ENCODE measurements at regions not wholly inside any gene's neighbourhood (a gene's known extent, or its start where the extent isn't known, plus 50 kb on each side); places are given as distances from the start of the nearest gene placed in this dataset.

DNA sequence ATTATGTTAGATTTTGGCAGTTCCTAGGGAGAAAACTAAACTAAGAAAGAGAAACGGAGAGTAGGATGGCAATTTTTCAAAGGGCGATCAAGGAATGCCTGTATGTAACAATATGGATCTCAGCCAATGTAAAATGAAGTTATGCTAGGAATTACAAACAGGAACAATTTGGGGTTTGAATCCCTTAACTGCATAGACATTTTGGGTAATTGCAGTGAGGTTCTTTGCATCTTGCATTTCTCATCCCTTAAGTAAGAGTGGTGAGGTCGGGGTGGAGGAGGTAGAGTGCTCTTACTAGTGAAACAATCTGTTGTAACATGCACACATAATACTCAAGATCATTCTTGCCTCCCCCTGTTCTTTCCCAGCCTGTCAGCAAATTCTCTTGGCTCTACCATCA, 137.6 kb downstream of the NPR3 start:
- TF ChIP-seq RAD21 (conservative IDR thresholded peaks at IDR 0.05), result no peak
- no peak for TF ChIP-seq SMC3 (conservative IDR thresholded peaks at IDR 0.05; ENCODE audit: poor library complexity)
- TF ChIP-seq TAF1 (IDR thresholded peaks at IDR 0.05; ENCODE audit: low read depth), result no peak
- TF ChIP-seq POLR2AphosphoS5 (IDR thresholded peaks at IDR 0.05), result no peak
- TF ChIP-seq, protein P1, sequence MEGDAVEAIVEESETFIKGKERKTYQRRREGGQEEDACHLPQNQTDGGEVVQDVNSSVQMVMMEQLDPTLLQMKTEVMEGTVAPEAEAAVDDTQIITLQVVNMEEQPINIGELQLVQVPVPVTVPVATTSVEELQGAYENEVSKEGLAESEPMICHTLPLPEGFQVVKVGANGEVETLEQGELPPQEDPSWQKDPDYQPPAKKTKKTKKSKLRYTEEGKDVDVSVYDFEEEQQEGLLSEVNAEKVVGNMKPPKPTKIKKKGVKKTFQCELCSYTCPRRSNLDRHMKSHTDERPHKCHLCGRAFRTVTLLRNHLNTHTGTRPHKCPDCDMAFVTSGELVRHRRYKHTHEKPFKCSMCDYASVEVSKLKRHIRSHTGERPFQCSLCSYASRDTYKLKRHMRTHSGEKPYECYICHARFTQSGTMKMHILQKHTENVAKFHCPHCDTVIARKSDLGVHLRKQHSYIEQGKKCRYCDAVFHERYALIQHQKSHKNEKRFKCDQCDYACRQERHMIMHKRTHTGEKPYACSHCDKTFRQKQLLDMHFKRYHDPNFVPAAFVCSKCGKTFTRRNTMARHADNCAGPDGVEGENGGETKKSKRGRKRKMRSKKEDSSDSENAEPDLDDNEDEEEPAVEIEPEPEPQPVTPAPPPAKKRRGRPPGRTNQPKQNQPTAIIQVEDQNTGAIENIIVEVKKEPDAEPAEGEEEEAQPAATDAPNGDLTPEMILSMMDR (IDR thresholded peaks at IDR 0.05; ENCODE audit: poor library complexity, severe bottlenecking), result no peak
- TF ChIP-seq, protein P2, sequence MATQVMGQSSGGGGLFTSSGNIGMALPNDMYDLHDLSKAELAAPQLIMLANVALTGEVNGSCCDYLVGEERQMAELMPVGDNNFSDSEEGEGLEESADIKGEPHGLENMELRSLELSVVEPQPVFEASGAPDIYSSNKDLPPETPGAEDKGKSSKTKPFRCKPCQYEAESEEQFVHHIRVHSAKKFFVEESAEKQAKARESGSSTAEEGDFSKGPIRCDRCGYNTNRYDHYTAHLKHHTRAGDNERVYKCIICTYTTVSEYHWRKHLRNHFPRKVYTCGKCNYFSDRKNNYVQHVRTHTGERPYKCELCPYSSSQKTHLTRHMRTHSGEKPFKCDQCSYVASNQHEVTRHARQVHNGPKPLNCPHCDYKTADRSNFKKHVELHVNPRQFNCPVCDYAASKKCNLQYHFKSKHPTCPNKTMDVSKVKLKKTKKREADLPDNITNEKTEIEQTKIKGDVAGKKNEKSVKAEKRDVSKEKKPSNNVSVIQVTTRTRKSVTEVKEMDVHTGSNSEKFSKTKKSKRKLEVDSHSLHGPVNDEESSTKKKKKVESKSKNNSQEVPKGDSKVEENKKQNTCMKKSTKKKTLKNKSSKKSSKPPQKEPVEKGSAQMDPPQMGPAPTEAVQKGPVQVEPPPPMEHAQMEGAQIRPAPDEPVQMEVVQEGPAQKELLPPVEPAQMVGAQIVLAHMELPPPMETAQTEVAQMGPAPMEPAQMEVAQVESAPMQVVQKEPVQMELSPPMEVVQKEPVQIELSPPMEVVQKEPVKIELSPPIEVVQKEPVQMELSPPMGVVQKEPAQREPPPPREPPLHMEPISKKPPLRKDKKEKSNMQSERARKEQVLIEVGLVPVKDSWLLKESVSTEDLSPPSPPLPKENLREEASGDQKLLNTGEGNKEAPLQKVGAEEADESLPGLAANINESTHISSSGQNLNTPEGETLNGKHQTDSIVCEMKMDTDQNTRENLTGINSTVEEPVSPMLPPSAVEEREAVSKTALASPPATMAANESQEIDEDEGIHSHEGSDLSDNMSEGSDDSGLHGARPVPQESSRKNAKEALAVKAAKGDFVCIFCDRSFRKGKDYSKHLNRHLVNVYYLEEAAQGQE (IDR thresholded peaks at IDR 0.05; ENCODE audit: borderline replicate concordance), result no peak
- no peak for TF ChIP-seq EZH2 (IDR thresholded peaks at IDR 0.05; ENCODE audit: borderline replicate concordance, insufficient read depth, low read length, poor library complexity, severe bottlenecking)
- TF ChIP-seq EP300 (conservative IDR thresholded peaks at IDR 0.05; ENCODE audit: poor library complexity, severe bottlenecking), result no peak
- TF ChIP-seq MXI1 (conservative IDR thresholded peaks at IDR 0.05; ENCODE audit: poor library complexity, severe bottlenecking), result no peak
- Histone ChIP-seq H3F3A (ENCODE audit: insufficient read depth, low read length, poor library complexity, severe bottlenecking) (no peaks in the 10 kb centered on the region), H4K20me1 (ENCODE audit: insufficient read depth) (no peaks in the 10 kb centered on the region), H3K9ac (ENCODE audit: low read length) (no peak overlapping the region), H3K79me2 (replicated peaks; ENCODE audit: insufficient read depth, low read length) (no peaks in the 10 kb centered on the region), H3K27ac (ENCODE audit: low read length) (no peak overlapping the region), H3K4me3 (ENCODE audit: low read length) (no peak overlapping the region), H2AFZ (ENCODE audit: low read depth, low read length) (no peak overlapping the region), H3K9me3 (ENCODE audit: low read length) (no peaks in the 10 kb centered on the region), H3K9me2 (ENCODE audit: insufficient read depth, low read length) (no peaks in the 10 kb centered on the region), H3K27me3 (ENCODE audit: insufficient read depth, low read depth, low read length) (no peaks in the 10 kb centered on the region), H3K36me3 (ENCODE audit: insufficient read depth, low read length) (no peaks in the 10 kb centered on the region), H3K4me2 (ENCODE audit: low read length) (no peak overlapping the region)

DNA sequence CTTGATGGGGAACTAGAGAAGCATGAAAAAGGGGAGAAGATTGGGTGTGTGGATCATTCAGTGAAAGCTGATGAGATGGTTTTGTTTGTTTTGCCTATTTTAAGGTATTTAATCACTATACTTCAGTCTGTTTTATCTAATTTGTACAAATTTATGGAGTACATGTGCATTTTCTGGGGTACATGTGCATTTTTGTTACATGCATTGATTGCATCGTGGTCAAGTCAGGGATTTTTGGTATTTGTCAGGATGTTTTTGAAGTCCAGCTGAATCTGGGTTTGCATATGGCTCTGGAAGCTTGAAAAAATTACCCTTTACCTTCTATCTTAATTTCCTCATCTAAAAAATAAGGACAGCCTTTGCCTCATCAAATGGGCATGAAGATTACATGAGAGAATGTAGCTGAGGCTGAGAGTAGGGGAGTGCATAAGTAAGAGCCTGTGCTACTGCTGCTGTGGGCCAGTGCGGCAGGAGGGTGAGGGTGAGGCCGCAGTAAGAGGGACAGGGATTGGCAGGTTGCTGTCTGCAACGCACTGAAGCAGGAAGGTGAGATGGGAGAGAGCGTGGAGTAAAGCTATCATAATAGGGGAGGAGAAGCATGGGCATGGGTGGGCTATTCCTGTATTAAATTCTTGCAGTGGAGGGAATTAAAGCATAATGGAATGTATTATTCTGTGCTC, 139.8 kb downstream of the NPR3 start:
- H3F3A ChIP-seq (ENCODE audit: insufficient read depth, low read length, poor library complexity, severe bottlenecking), result no peaks in the 10 kb centered on the region
- H3K4me3 ChIP-seq (ENCODE audit: low read length), result no peak overlapping the region
- H3K4me2 ChIP-seq (ENCODE audit: low read length), result no peak overlapping the region
- H3K9me2 ChIP-seq (ENCODE audit: insufficient read depth, low read length), result no peaks in the 10 kb centered on the region
- no peaks in the 10 kb centered on the region for H3K27me3 ChIP-seq (ENCODE audit: insufficient read depth, low read depth, low read length)
- TF ChIP-seq TAF1 (IDR thresholded peaks at IDR 0.05; ENCODE audit: low read depth), result no peak
- TF ChIP-seq EZH2 (IDR thresholded peaks at IDR 0.05; ENCODE audit: borderline replicate concordance, insufficient read depth, low read length, poor library complexity, severe bottlenecking), result no peak
- TF ChIP-seq POLR2AphosphoS5 (IDR thresholded peaks at IDR 0.05), result no peak
- no peak for TF ChIP-seq MXI1 (conservative IDR thresholded peaks at IDR 0.05; ENCODE audit: poor library complexity, severe bottlenecking)
- TF ChIP-seq, protein P2 (IDR thresholded peaks at IDR 0.05; ENCODE audit: borderline replicate concordance), result no peak
- no peak for TF ChIP-seq RAD21 (conservative IDR thresholded peaks at IDR 0.05)
- TF ChIP-seq, protein P1 (IDR thresholded peaks at IDR 0.05; ENCODE audit: poor library complexity, severe bottlenecking), result no peak
- TF ChIP-seq SMC3 (conservative IDR thresholded peaks at IDR 0.05; ENCODE audit: poor library complexity), result no peak
- TF ChIP-seq EP300 (conservative IDR thresholded peaks at IDR 0.05; ENCODE audit: poor library complexity, severe bottlenecking), result no peak
- no peaks in the 10 kb centered on the region for H4K20me1 ChIP-seq (ENCODE audit: insufficient read depth)
- no peaks in the 10 kb centered on the region for H3K9me3 ChIP-seq (ENCODE audit: low read length)
- no peaks in the 10 kb centered on the region for H3K36me3 ChIP-seq (ENCODE audit: insufficient read depth, low read length)
- H3K9ac ChIP-seq (ENCODE audit: low read length), result no peak overlapping the region
- no peaks in the 10 kb centered on the region for H3K79me2 ChIP-seq (replicated peaks; ENCODE audit: insufficient read depth, low read length)
- H3K27ac ChIP-seq (ENCODE audit: low read length), result no peak overlapping the region
- H2AFZ ChIP-seq (ENCODE audit: low read depth, low read length), result no peak overlapping the region

Data from neural cell (in vitro differentiated cells).